NCI-H1417 (cell line): ENCODE measurements at regions not wholly inside any gene's neighbourhood (a gene's known extent, or its start where the extent isn't known, plus 50 kb on each side); places are given as distances from the start of the nearest gene placed in this dataset.
A peak's percentile ranks its signal among the peaks of the same experiment; 100 is the strongest.
"Not testable (repeated sequence)": the region's sequence is repeated elsewhere in the genome, so short reads cannot be mapped to it uniquely, and the experiment has no call there.

Source experiments
- DNase-seq, 3 experiments: peaks; one replicate each; lab custom pipeline; 2025; lab: John Stamatoyannopoulos, UW

- DNase-seq = peak in 1 of 3 experiments; percentile 35
Observed at GRCh38 chr2:234797566-234798250, 154.1 kb upstream of the SH3BP4 start.

- DNase-seq = peak in 2 of 3 experiments; percentile 33 to 78
Observed at GRCh38 chr2:234796045-234796591, 155.7 kb upstream of the SH3BP4 start.

- peak in 2 of 3 experiments; percentile 40 to 72 for DNase-seq
Observed at GRCh38 chr2:234795272-234795920, 156.4 kb upstream of the SH3BP4 start.

- DNase-seq = no peak
Observed at GRCh38 chr2:234794866-234795265, 157.0 kb upstream of the SH3BP4 start.

- DNase-seq = no peak
Observed at GRCh38 chr2:234793212-234793785, 158.5 kb upstream of the SH3BP4 start.

GRCh38 chr2:234792621-234793022 lies 159.2 kb upstream of the SH3BP4 start:
- no peak for DNase-seq

- not testable (repeated sequence) for DNase-seq
Observed at GRCh38 chr2:234792096-234792495, 159.7 kb upstream of the SH3BP4 start.

GRCh38 chr2:234790380-234790779 lies 161.4 kb upstream of the SH3BP4 start:
- peak in 1 of 3 experiments; percentile 40 for DNase-seq

- peak in 2 of 3 experiments; percentile 92 to 98 for DNase-seq
Observed at GRCh38 chr2:234789556-234790325, 162.1 kb upstream of the SH3BP4 start.

GRCh38 chr2:234788841-234789240 lies 163.0 kb upstream of the SH3BP4 start:
- DNase-seq = peak in 1 of 3 experiments; percentile 59

GRCh38 chr2:234788381-234788780 lies 163.4 kb upstream of the SH3BP4 start:
- DNase-seq = no peak

- no peak for DNase-seq
Observed at GRCh38 chr2:234787114-234787513, 164.7 kb upstream of the SH3BP4 start.

GRCh38 chr2:234773764-234774409 lies 177.9 kb upstream of the SH3BP4 start:
- DNase-seq = no peak

GRCh38 chr2:234773129-234773528 lies 178.7 kb upstream of the SH3BP4 start:
- DNase-seq = no peak

GRCh38 chr2:234772733-234773060 lies 179.1 kb upstream of the SH3BP4 start:
- DNase-seq = no peak

GRCh38 chr2:234771980-234772732 lies 179.7 kb upstream of the SH3BP4 start:
- peak; percentile 9 to 57 (median 18) for DNase-seq

- peak in 2 of 3 experiments; percentile 11 to 52 for DNase-seq
Observed at GRCh38 chr2:234771176-234771575, 180.6 kb upstream of the SH3BP4 start.

GRCh38 chr2:234770715-234771141 lies 181.1 kb upstream of the SH3BP4 start:
- no peak for DNase-seq

GRCh38 chr2:234770031-234770506 lies 181.7 kb upstream of the SH3BP4 start:
- DNase-seq = peak; percentile 59 to 97 (median 91)

- DNase-seq = no peak
Observed at GRCh38 chr2:234768608-234769196, 183.1 kb upstream of the SH3BP4 start.
